Fibroblast of pulmonary artery (primary cell): ENCODE measurements at regions not wholly inside any gene's neighbourhood (a gene's known extent, or its start where the extent isn't known, plus 50 kb on each side); places are given as distances from the start of the nearest gene placed in this dataset.
"Not testable (repeated sequence)": the region's sequence is repeated elsewhere in the genome, so short reads cannot be mapped to it uniquely, and the experiment has no call there.

Source experiments
- DNase-seq: peaks from one replicate; pipeline ENCODE4 v3.0.0-alpha.2; 2010; ENCODE audit warnings: low read depth
- H3K4me3 ChIP-seq: replicated peaks from 2 replicates; pipeline ENCODE4 v1.5.1; 2011; ENCODE audit warnings: low read depth, mild to moderate bottlenecking, control low read depth, low read length, moderate library complexity
- TF ChIP-seq, protein P1 (sequence below): IDR thresholded peaks from 2 replicates; pipeline ENCODE4 v1.5.1; 2011; ENCODE audit warnings: mild to moderate bottlenecking, control low read depth, low read length, inconsistent platforms; ENCODE audit errors: missing control alignments

DNA sequence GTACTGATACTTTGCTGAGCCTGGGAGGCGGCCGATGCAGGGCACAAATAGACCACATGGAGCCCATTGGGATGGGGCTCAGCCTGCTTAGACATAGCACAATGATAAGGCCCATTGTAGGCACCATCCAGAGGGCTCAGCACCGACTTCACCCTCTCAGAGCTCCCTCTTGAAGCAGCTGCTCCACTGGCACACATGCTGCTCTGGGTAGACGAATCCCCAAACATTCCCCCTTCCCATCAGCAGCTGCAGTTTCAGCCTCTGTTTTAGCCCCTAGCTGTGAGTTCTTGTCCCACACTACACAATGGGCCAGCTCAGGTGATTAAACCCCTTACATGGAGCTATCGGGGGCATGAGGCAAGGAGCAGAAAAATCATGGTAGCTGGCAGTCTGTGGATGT, 174.1 kb downstream of the RGS9 start:
- DNase-seq: no peak
- H3K4me3 ChIP-seq: no peak overlapping the region
- TF ChIP-seq, protein P1, sequence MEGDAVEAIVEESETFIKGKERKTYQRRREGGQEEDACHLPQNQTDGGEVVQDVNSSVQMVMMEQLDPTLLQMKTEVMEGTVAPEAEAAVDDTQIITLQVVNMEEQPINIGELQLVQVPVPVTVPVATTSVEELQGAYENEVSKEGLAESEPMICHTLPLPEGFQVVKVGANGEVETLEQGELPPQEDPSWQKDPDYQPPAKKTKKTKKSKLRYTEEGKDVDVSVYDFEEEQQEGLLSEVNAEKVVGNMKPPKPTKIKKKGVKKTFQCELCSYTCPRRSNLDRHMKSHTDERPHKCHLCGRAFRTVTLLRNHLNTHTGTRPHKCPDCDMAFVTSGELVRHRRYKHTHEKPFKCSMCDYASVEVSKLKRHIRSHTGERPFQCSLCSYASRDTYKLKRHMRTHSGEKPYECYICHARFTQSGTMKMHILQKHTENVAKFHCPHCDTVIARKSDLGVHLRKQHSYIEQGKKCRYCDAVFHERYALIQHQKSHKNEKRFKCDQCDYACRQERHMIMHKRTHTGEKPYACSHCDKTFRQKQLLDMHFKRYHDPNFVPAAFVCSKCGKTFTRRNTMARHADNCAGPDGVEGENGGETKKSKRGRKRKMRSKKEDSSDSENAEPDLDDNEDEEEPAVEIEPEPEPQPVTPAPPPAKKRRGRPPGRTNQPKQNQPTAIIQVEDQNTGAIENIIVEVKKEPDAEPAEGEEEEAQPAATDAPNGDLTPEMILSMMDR: no peak

DNA sequence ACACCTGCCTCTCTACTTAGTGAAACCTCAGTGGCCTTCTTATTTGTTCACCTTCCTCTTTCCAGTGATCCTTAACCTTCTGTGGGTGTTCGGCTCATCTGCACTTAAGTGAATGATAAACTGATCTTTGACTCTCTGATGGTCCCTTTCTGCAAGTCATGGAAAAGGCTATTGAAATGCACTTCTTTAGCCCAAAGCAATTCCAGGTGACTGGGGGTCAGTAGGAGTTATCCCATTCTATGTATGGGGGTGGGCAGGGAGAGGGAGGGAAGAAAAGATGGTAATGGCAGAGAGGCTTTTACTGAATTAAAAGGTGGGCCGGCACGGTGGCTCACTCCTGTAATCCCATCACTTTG, 170.8 kb downstream of the RGS9 start:
- TF ChIP-seq, protein P1: no peak

DNA sequence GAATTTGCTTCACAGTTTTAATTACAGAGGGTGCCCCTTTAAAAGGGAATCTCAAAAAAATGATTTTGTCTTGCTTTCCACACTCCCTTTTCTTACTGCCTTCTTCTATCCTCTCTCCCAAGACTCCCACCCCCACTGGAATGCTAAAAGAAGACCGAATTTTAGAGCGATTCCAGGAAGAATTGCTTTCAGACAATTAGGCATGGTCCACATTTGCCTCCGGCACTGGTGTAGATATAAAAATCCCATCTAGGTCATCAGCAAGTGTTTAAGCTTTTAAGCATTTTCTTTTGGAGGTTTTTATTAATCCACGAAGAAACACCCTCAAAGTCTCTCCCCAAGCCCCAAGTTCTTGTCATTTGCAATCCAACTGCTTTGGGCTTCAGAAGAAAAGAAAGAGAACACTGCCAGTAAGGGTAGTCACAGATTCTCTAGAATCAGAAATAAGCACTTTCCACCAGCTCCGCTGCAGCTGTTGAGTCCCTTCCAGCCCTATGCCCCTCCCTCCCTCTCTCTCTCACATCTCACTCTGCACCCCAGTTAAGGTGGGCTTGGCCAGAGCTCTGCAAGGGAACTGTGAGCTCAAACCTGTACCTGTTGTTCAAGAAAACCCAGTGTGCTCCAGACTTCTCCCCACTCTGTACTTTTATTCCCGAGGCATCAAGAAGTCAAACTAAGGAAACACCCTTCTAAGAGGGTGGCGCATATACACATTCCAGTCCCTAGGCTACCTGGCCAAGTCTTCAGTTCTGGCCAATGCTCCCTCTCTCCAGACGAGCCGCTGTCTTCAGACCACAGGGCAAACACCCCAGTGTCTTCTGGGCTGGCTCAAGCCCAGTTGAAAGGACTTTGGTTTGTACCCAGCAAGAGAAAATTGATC, 170.2 kb downstream of the RGS9 start:
- H3K4me3 ChIP-seq: no peak overlapping the region
- TF ChIP-seq, protein P1: no peak
- no peak for DNase-seq

More for the DNA sequence above, 170.8 kb downstream of the RGS9 start:
- DNase-seq: no peak
- H3K4me3 ChIP-seq: no peak overlapping the region

DNA sequence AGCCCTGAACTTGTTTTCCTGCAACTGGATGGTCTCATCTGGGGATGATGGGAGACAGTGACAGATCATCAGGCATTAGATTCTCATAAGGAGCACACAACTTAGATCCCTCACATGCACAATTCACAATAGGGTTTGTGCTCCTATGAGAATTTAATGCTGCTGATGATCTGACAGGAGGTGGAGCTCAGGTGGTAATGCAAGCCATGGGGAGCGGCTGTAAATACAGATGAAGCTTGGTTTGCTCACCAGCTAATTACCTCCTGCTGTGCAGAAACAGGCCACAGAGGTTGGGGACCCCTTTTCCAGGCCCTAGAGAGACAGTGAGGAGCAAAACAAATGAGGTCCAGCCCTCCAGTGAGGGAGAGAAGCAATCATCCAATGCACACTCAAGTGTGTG, 168.6 kb downstream of the RGS9 start:
- H3K4me3 ChIP-seq: no peak overlapping the region
- DNase-seq: no peak
- TF ChIP-seq, protein P1: no peak

DNA sequence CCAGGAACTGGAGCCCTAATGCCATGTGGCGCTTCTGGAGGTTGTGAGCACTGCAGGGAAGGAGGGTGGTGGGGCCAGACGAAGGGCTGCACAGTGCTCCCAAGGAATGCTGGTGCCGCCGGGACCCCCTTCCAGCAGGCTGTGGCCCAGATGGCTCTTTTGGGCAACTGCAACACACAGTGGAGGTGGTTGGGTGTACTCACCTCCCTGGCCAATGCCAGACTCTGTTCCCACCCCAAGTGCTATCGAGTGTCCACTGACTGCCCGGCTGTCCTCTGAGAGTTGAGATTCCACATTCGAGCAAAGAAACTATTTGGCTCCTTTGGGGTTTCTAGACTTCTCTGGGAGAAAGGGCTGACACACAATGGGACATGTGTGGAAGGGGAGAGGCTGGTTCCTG, 167.9 kb downstream of the RGS9 start:
- no peak for DNase-seq
- TF ChIP-seq, protein P1: no peak
- H3K4me3 ChIP-seq: no peak overlapping the region

DNA sequence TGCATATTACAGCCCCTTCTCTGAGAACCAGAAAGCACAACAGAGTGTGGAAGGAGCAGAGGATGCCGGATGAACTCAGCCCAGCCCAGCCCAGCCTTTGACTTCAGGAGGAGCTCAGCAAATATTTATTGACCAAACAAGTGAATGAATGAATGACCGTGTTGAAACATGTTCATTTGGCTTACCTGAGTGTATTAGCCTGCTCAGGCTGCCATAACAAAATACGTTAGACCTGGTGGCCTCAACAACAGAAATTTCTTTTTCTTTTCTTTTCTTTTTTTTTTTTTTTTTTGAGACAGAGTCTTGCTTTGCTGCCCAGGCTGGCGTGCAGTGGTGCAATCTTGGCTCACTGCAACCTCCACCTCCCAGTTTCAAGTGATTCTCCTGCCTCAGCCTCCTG, 164.7 kb downstream of the RGS9 start:
- not testable (repeated sequence) for H3K4me3 ChIP-seq, DNase-seq

DNA sequence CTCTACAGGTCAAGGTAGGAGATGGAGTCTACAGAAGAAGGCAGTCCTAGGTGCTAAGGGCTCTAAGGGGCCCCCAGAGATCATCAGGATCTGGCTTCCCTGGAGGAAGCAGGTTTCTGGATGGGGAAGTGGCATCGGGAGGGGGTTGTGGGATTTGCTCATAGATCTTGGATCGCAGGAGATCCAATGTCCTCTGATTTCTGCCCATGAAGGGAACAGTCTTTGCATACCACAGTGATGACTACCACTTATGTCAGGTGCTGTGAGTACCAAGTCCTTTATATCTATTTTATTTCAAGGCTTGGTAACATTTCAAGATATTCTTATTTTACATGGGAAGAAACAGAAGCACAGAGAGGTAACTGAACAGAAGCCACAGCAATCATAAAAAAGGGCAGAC, 164.0 kb downstream of the RGS9 start:
- DNase-seq: no peak
- no peak overlapping the region for H3K4me3 ChIP-seq
- TF ChIP-seq, protein P1: no peak
